ENCODE measurements at regions not wholly inside any gene's neighbourhood (a gene's known extent, or its start where the extent isn't known, plus 50 kb on each side); places are given as distances from the start of the nearest gene placed in this dataset.

GRCh38 chr3:145133281-145133680 is 1027.7 kb downstream of the PLOD2 start:
- WGBS (ENCODE audit: insufficient coverage) = no CpG with 5 or more reads among the region's 2 CpGs
- no peaks in the 10 kb centered on the region for H3K36me3 ChIP-seq (ENCODE audit: control insufficient read depth, insufficient read depth, low read length)
- DNase-seq = no peak

DNA sequence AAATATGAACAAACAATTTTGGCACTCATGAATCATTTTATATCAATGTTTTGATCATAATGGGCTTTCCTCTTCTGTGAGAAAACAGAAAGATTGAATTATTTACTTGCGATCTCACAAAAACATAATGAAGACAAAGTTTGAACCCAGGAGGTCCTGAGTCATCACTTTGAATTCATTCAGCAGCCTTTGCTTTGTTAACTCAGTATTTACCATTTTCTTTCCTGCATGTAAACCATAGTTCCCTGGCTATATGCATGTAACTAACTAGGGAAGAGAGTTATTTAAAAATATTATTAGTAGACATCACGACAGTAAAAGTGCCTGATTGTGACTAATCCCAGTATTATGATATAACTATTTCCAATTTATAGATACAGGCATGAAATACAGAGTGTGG is 1026.2 kb downstream of the PLOD2 start:
- no CpG with 5 or more reads among the region's 2 CpGs for WGBS (ENCODE audit: insufficient coverage)

More at GRCh38 chr3:145133281-145133680, 1027.7 kb downstream of the PLOD2 start:
- H3K27ac ChIP-seq (ENCODE audit: low read length) = no peak overlapping the region
- H3K4me1 ChIP-seq (ENCODE audit: control insufficient read depth, insufficient read depth, low read length) = no peaks in the 10 kb centered on the region
- no peaks in the 10 kb centered on the region for H3K9me3 ChIP-seq (replicated peaks; ENCODE audit: control insufficient read depth, low read depth, low read length)
- H3K27me3 ChIP-seq (ENCODE audit: control insufficient read depth, insufficient read depth, low read length) = no peaks in the 10 kb centered on the region
- no peak overlapping the region for H3K4me3 ChIP-seq (ENCODE audit: low read length)

DNA sequence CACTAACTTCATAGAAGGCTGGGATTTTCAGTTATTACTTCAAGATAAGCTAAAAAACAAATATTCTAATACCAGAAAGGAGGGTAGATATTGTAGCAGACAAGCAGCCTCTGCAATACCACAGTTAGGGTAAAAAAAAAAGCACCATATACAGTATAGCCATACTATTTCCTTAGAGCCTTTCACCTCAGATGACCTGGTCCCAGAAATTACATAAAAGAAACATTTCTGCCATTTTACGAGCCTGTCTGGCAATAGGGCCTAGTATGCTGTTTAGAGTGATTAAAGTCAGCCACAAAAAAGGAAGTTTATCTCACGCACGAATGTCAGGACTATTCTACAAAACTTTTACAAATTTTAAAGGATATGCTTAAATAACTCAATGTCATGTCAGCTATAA is 1016.6 kb downstream of the PLOD2 start:
- H3K27ac ChIP-seq (ENCODE audit: low read length) = no peak overlapping the region
- WGBS (ENCODE audit: insufficient coverage) = no CpG with 5 or more reads among the region's 3 CpGs

More for the DNA sequence above, 1026.2 kb downstream of the PLOD2 start:
- no peak overlapping the region for H3K4me3 ChIP-seq (ENCODE audit: low read length)
- H3K27me3 ChIP-seq (ENCODE audit: control insufficient read depth, insufficient read depth, low read length) = no peaks in the 10 kb centered on the region
- H3K9me3 ChIP-seq (replicated peaks; ENCODE audit: control insufficient read depth, low read depth, low read length) = no peaks in the 10 kb centered on the region
- no peak for DNase-seq
- no peaks in the 10 kb centered on the region for H3K4me1 ChIP-seq (ENCODE audit: control insufficient read depth, insufficient read depth, low read length)
- no peaks in the 10 kb centered on the region for H3K36me3 ChIP-seq (ENCODE audit: control insufficient read depth, insufficient read depth, low read length)
- no peak overlapping the region for H3K27ac ChIP-seq (ENCODE audit: low read length)

GRCh38 chr3:145145461-145145860 is 1015.5 kb downstream of the PLOD2 start:
- Histone ChIP-seq H3K9me3 (replicated peaks; ENCODE audit: control insufficient read depth, low read depth, low read length) (no peaks in the 10 kb centered on the region), H3K4me1 (ENCODE audit: control insufficient read depth, insufficient read depth, low read length) (no peaks in the 10 kb centered on the region), H3K27ac (ENCODE audit: low read length) (no peak overlapping the region), H3K27me3 (ENCODE audit: control insufficient read depth, insufficient read depth, low read length) (no peaks in the 10 kb centered on the region), H3K4me3 (ENCODE audit: low read length) (no peak overlapping the region), H3K36me3 (ENCODE audit: control insufficient read depth, insufficient read depth, low read length) (no peaks in the 10 kb centered on the region)
- DNase-seq = no peak
- no CpG with 5 or more reads among the region's 1 CpG for WGBS (ENCODE audit: insufficient coverage)

More for the DNA sequence above, 1016.6 kb downstream of the PLOD2 start:
- Histone ChIP-seq H3K36me3 (ENCODE audit: control insufficient read depth, insufficient read depth, low read length) (no peaks in the 10 kb centered on the region), H3K27me3 (ENCODE audit: control insufficient read depth, insufficient read depth, low read length) (no peaks in the 10 kb centered on the region), H3K4me3 (ENCODE audit: low read length) (no peak overlapping the region), H3K9me3 (replicated peaks; ENCODE audit: control insufficient read depth, low read depth, low read length) (no peaks in the 10 kb centered on the region), H3K4me1 (ENCODE audit: control insufficient read depth, insufficient read depth, low read length) (no peaks in the 10 kb centered on the region)
- DNase-seq = no peak

DNA sequence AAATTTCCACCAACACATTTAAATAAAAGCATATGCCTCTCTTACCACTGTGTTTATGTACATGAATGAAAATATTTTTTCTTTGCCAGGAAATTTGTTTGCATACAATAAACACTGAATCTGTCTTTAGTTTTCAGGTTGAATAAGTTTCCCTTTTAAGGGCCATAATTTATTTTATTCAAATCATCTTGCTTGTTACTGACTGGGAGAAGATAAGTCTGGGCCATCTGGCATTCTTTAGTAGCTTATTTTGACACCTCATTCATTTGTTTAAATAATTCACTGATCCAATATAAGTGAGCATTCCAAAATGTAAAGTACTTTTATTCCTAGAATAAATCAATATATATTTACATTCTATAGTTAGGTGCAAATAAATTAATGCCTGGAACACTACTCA is 1001.3 kb downstream of the PLOD2 start:
- no peak overlapping the region for H3K27ac ChIP-seq (ENCODE audit: low read length)
- no peaks in the 10 kb centered on the region for H3K27me3 ChIP-seq (ENCODE audit: control insufficient read depth, insufficient read depth, low read length)
- H3K4me1 ChIP-seq (ENCODE audit: control insufficient read depth, insufficient read depth, low read length) = no peaks in the 10 kb centered on the region
- H3K4me3 ChIP-seq (ENCODE audit: low read length) = no peak overlapping the region
- no peaks in the 10 kb centered on the region for H3K9me3 ChIP-seq (replicated peaks; ENCODE audit: control insufficient read depth, low read depth, low read length)
- no peaks in the 10 kb centered on the region for H3K36me3 ChIP-seq (ENCODE audit: control insufficient read depth, insufficient read depth, low read length)
- DNase-seq = no peak

DNA sequence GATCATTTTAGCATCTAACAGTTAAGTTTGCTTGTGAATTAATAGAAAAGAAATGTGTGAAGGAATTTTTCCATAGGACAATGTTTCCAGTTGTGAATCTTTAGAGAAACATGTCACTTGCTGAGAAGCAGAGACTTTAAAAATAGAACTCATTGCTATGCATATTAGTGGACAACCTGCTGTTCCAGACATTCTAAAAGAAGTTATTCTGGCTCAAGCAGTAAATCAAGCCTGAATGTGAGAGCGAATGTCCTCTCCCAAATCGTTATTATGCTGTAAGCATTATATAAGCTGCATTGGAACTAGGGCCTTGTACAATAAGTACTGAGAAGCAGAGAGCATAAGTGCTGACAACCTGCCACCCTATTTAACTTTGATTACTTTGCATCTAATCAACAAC is 990.9 kb downstream of the PLOD2 start:
- H3K36me3 ChIP-seq (ENCODE audit: control insufficient read depth, insufficient read depth, low read length) = no peaks in the 10 kb centered on the region
- no peaks in the 10 kb centered on the region for H3K4me1 ChIP-seq (ENCODE audit: control insufficient read depth, insufficient read depth, low read length)
- no peak for DNase-seq
- H3K4me3 ChIP-seq (ENCODE audit: low read length) = no peak overlapping the region
- H3K27me3 ChIP-seq (ENCODE audit: control insufficient read depth, insufficient read depth, low read length) = no peaks in the 10 kb centered on the region
- WGBS (ENCODE audit: insufficient coverage) = no CpG with 5 or more reads among the region's 2 CpGs
- H3K27ac ChIP-seq (ENCODE audit: low read length) = no peak overlapping the region
- H3K9me3 ChIP-seq (replicated peaks; ENCODE audit: control insufficient read depth, low read depth, low read length) = no peaks in the 10 kb centered on the region

- Histone ChIP-seq H3K9me3 (replicated peaks; ENCODE audit: control insufficient read depth, low read depth, low read length) (no peaks in the 10 kb centered on the region), H3K27me3 (ENCODE audit: control insufficient read depth, insufficient read depth, low read length) (no peaks in the 10 kb centered on the region), H3K36me3 (ENCODE audit: control insufficient read depth, insufficient read depth, low read length) (no peaks in the 10 kb centered on the region), H3K4me3 (ENCODE audit: low read length) (no peak overlapping the region), H3K4me1 (ENCODE audit: control insufficient read depth, insufficient read depth, low read length) (no peaks in the 10 kb centered on the region), H3K27ac (ENCODE audit: low read length) (no peak overlapping the region)
- DNase-seq = no peak
- no CpG with 5 or more reads among the region's 3 CpGs for WGBS (ENCODE audit: insufficient coverage)
These were observed 985.4 kb downstream of the PLOD2 start for GRCh38 chr3:145175626-145176025.

GRCh38 chr3:145176907-145177306 is 984.1 kb downstream of the PLOD2 start:
- WGBS (ENCODE audit: insufficient coverage) = no CpG with 5 or more reads among the region's 2 CpGs
- Histone ChIP-seq H3K36me3 (ENCODE audit: control insufficient read depth, insufficient read depth, low read length) (no peaks in the 10 kb centered on the region), H3K4me3 (ENCODE audit: low read length) (no peak overlapping the region), H3K4me1 (ENCODE audit: control insufficient read depth, insufficient read depth, low read length) (no peaks in the 10 kb centered on the region), H3K9me3 (replicated peaks; ENCODE audit: control insufficient read depth, low read depth, low read length) (no peaks in the 10 kb centered on the region), H3K27me3 (ENCODE audit: control insufficient read depth, insufficient read depth, low read length) (no peaks in the 10 kb centered on the region), H3K27ac (ENCODE audit: low read length) (no peak overlapping the region)
- no peak for DNase-seq

- no peaks in the 10 kb centered on the region for H3K4me1 ChIP-seq (ENCODE audit: control insufficient read depth, insufficient read depth, low read length)
- no peak overlapping the region for H3K4me3 ChIP-seq (ENCODE audit: low read length)
- no peaks in the 10 kb centered on the region for H3K9me3 ChIP-seq (replicated peaks; ENCODE audit: control insufficient read depth, low read depth, low read length)
- WGBS (ENCODE audit: insufficient coverage) = no CpG with 5 or more reads among the region's 2 CpGs
- DNase-seq = no peak
- no peak overlapping the region for H3K27ac ChIP-seq (ENCODE audit: low read length)
- H3K27me3 ChIP-seq (ENCODE audit: control insufficient read depth, insufficient read depth, low read length) = no peaks in the 10 kb centered on the region
- no peaks in the 10 kb centered on the region for H3K36me3 ChIP-seq (ENCODE audit: control insufficient read depth, insufficient read depth, low read length)
These were observed 983.2 kb downstream of the PLOD2 start for GRCh38 chr3:145177828-145178227.

GRCh38 chr3:145182196-145182911 is 978.6 kb downstream of the PLOD2 start:
- WGBS (ENCODE audit: insufficient coverage) = no CpG with 5 or more reads among the region's 4 CpGs
- H3K9me3 ChIP-seq (replicated peaks; ENCODE audit: control insufficient read depth, low read depth, low read length) = no peaks in the 10 kb centered on the region

DNA sequence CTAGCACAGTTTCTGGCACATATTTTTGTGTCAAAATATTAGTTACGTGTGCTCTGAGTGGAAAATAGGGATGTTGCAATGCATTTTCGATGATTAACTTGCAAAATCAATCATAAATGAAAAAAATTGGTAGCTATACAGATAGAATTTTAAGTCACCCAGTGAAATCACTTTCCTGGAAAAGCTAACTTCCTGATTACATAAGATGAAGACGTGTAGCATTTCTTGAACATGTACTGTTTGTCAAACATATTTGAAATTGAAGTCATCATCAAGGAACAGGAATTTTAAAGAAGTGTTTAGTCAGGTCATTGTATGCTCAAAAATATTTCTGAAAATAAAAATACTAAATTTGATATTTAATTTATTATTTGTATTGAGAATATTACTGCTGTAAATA is 977.7 kb downstream of the PLOD2 start:
- no peaks in the 10 kb centered on the region for H3K36me3 ChIP-seq (ENCODE audit: control insufficient read depth, insufficient read depth, low read length)
- DNase-seq = peak; percentile 9
- no peak overlapping the region for H3K4me3 ChIP-seq (ENCODE audit: low read length)
- no peaks in the 10 kb centered on the region for H3K4me1 ChIP-seq (ENCODE audit: control insufficient read depth, insufficient read depth, low read length)
- no peak overlapping the region for H3K27ac ChIP-seq (ENCODE audit: low read length)
- no peaks in the 10 kb centered on the region for H3K27me3 ChIP-seq (ENCODE audit: control insufficient read depth, insufficient read depth, low read length)
- no peaks in the 10 kb centered on the region for H3K9me3 ChIP-seq (replicated peaks; ENCODE audit: control insufficient read depth, low read depth, low read length)
- WGBS (ENCODE audit: insufficient coverage) = no CpG with 5 or more reads among the region's 3 CpGs

More at GRCh38 chr3:145182196-145182911, 978.6 kb downstream of the PLOD2 start:
- Histone ChIP-seq H3K27ac (ENCODE audit: low read length) (no peak overlapping the region), H3K4me3 (ENCODE audit: low read length) (no peak overlapping the region), H3K27me3 (ENCODE audit: control insufficient read depth, insufficient read depth, low read length) (no peaks in the 10 kb centered on the region), H3K4me1 (ENCODE audit: control insufficient read depth, insufficient read depth, low read length) (no peaks in the 10 kb centered on the region), H3K36me3 (ENCODE audit: control insufficient read depth, insufficient read depth, low read length) (no peaks in the 10 kb centered on the region)
- peak; percentile 23 for DNase-seq

Data from muscle of leg (tissue), 3 donors.